Mesothelial cell of epicardium (in vitro differentiated cells): ENCODE measurements at regions not wholly inside any gene's neighbourhood (a gene's known extent, or its start where the extent isn't known, plus 50 kb on each side); places are given as distances from the start of the nearest gene placed in this dataset.

ENCODE experiments used
- DNase-seq, 2 experiments: peaks; one replicate each; pipeline ENCODE4 v3.0.0; 2021; ENCODE audit warnings: low spot score in 2 of 2; ENCODE audit not compliant: unreplicated experiment in 2 of 2
- H3K27ac Mint-ChIP-seq: 2 replicates; pipeline ENCODE4 v1.8.0; 2021; ENCODE audit warnings: mixed read lengths
- H3K27me3 Mint-ChIP-seq: 2 replicates; pipeline ENCODE4 v1.8.0; 2021; ENCODE audit warnings: low read depth, mixed read lengths
- H3K36me3 Mint-ChIP-seq: 2 replicates; pipeline ENCODE4 v1.8.0; 2021; ENCODE audit warnings: mixed read lengths
- H3K4me1 Mint-ChIP-seq: 2 replicates; pipeline ENCODE4 v1.8.0; 2021; ENCODE audit warnings: mixed read lengths
- H3K4me3 Mint-ChIP-seq: 2 replicates; pipeline ENCODE4 v1.8.0; 2021; ENCODE audit warnings: mild to moderate bottlenecking, moderate library complexity, mixed read lengths
- H3K9me3 Mint-ChIP-seq: 2 replicates; pipeline ENCODE4 v1.8.0; 2021; ENCODE audit warnings: mixed read lengths
- TF ChIP-seq, protein P1 (sequence below): fragments of 200-600 bp; sonication (generic); IDR thresholded peaks from one replicate; pipeline ENCODE4 v1.5.0; 2021; ENCODE audit warnings: antibody characterized with exemption; ENCODE audit not compliant: unreplicated experiment

DNA sequence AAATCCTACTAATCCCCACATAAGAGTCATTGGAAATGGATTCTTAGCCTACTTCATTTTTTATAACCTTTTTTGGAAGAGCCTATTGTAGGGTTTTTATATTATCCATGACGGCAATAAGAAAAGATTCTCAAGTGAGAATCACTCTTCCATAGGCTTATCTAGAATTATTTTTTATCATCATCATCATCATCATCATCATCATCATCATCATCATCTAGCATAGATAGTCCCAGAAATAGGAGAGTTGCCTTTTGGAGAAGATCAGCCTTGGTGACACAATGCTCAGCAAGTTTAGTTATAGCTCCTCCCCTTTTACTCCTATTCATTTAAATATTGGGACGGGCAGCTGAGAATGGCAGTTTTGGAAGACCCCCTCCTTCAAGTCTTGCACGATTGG lies 359.1 kb upstream of the SLC35B3 start:
- no peaks in the 10 kb centered on the region for H3K36me3 Mint-ChIP-seq
- no peak for DNase-seq
- no peaks in the 10 kb centered on the region for H3K9me3 Mint-ChIP-seq
- TF ChIP-seq, protein P1, sequence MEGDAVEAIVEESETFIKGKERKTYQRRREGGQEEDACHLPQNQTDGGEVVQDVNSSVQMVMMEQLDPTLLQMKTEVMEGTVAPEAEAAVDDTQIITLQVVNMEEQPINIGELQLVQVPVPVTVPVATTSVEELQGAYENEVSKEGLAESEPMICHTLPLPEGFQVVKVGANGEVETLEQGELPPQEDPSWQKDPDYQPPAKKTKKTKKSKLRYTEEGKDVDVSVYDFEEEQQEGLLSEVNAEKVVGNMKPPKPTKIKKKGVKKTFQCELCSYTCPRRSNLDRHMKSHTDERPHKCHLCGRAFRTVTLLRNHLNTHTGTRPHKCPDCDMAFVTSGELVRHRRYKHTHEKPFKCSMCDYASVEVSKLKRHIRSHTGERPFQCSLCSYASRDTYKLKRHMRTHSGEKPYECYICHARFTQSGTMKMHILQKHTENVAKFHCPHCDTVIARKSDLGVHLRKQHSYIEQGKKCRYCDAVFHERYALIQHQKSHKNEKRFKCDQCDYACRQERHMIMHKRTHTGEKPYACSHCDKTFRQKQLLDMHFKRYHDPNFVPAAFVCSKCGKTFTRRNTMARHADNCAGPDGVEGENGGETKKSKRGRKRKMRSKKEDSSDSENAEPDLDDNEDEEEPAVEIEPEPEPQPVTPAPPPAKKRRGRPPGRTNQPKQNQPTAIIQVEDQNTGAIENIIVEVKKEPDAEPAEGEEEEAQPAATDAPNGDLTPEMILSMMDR = no peak
- H3K27me3 Mint-ChIP-seq = no peaks in the 10 kb centered on the region
- no peak overlapping the region for H3K27ac Mint-ChIP-seq
- H3K4me1 Mint-ChIP-seq = no peaks in the 10 kb centered on the region
- no peak overlapping the region for H3K4me3 Mint-ChIP-seq

DNA sequence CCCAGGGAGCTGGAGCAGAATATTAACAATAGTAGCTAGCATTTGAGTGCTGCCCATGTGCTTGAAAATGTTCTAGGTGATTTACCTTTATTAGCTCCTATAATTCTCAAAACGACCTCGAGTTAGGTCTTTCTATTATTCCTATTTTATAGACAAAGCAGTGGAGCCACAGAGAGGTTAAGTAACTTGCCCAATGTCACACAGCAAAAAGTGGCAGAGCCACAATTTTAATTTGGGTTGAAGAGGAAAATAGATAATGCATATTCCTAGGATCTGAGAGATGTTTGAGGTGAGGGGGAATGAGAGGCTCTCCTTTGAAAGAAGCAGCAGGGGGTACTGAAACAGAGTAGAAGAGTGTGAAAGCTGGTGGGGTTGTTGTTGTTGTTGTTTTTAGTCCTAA lies 354.5 kb upstream of the SLC35B3 start:
- TF ChIP-seq, protein P1 = no peak
- no peak for DNase-seq
- no peaks in the 10 kb centered on the region for H3K36me3 Mint-ChIP-seq
- no peak overlapping the region for H3K27ac Mint-ChIP-seq
- no peaks in the 10 kb centered on the region for H3K27me3 Mint-ChIP-seq
- H3K4me3 Mint-ChIP-seq = no peak overlapping the region
- no peaks in the 10 kb centered on the region for H3K9me3 Mint-ChIP-seq
- H3K4me1 Mint-ChIP-seq = peaks cover 8% of the 10 kb centered on the region

DNA sequence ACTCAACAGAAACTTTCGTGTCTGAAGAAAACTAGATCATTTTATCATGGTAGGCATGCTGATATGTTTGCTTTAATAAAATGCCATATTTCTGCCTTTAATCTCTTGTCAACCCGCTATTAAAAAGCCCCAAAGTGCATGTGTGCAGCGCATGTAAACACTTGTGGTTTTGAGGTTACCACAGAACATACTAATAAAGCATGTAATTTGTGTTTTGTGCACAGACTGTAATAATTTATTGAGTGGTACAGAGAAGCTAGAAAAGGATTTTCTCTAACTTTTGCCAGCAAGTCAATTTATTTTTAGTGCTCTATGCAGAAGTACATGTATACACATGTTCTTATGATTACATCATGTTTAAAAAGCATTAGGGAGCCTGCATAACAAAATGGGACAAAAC lies 349.9 kb upstream of the SLC35B3 start:
- TF ChIP-seq, protein P1 = no peak
- DNase-seq = no peak
- H3K27me3 Mint-ChIP-seq = no peaks in the 10 kb centered on the region
- H3K4me3 Mint-ChIP-seq = no peak overlapping the region
- peaks cover 11% of the 10 kb centered on the region for H3K4me1 Mint-ChIP-seq
- H3K27ac Mint-ChIP-seq = no peak overlapping the region
- H3K9me3 Mint-ChIP-seq = no peaks in the 10 kb centered on the region
- H3K36me3 Mint-ChIP-seq = no peaks in the 10 kb centered on the region

DNA sequence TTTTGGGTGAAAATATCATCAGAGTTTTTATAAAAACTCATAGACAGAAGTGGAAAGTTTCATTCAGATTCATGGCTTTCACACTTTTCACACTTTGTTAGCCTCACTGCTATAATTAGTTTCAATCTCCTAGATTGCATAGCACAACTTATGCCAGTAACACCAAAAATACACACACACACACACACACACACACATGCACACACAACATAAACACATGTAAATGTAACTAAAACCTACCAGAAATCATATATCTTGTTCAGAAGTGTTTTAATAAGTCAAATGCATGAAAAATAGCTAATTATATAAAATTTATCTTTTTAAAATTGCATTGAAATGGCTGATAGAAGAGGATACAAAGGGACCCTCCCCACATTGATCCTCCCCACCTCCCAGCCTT lies 347.8 kb upstream of the SLC35B3 start:
- Mint-ChIP-seq H3K4me3 (no peak overlapping the region), H3K36me3 (no peaks in the 10 kb centered on the region), H3K27me3 (no peaks in the 10 kb centered on the region), H3K4me1 (peaks cover 11% of the 10 kb centered on the region), H3K27ac (no peak overlapping the region), H3K9me3 (no peaks in the 10 kb centered on the region)
- DNase-seq = no peak
- TF ChIP-seq, protein P1 = no peak

DNA sequence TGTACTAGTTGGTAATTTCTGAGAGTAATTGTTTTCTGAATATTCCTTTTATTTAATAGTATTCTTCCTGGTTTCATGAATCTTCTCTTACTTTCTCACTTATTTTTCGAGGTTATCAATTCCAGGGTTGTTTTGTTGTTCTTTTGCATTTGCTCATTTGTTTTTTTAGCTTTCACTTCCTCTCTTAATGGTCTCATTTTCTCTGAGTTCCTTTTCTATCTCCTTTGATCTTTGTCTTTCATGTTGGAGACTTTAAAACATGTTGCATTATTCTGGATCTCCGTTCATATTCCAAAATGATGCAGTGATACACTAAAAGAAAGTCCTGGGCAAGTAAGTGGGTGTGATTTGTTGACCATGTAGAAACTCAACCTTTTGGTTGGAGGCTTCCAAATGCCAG lies 345.3 kb upstream of the SLC35B3 start:
- no peak overlapping the region for H3K27ac Mint-ChIP-seq
- no peak for DNase-seq
- no peaks in the 10 kb centered on the region for H3K27me3 Mint-ChIP-seq
- TF ChIP-seq, protein P1 = no peak
- H3K4me3 Mint-ChIP-seq = no peak overlapping the region
- peaks cover 4% of the 10 kb centered on the region for H3K9me3 Mint-ChIP-seq
- H3K4me1 Mint-ChIP-seq = peaks cover 11% of the 10 kb centered on the region
- no peaks in the 10 kb centered on the region for H3K36me3 Mint-ChIP-seq

DNA sequence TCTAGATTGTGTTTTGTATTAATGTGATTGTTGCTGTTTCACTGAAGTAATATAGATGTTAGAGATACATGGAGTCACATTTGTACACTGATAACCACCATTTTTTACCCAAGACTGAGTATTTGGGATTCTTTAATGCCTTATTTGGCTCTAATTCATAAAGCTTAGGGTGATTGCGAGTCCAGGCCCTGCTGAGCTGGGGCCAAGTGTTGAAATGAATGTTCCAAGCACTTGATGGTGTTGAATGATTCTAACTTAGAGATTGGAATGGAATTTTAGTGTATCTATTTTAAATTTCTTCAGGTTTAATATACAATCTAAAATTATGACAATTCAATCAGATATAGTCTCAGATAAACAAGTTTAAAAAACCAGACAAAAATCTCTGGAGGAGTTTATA lies 329.4 kb upstream of the SLC35B3 start:
- Mint-ChIP-seq H3K36me3 (peaks cover 2% of the 10 kb centered on the region), H3K4me1 (no peaks in the 10 kb centered on the region), H3K27me3 (no peaks in the 10 kb centered on the region), H3K4me3 (no peak overlapping the region), H3K27ac (no peak overlapping the region), H3K9me3 (peaks cover 19% of the 10 kb centered on the region)
- TF ChIP-seq, protein P1 = no peak
- DNase-seq = no peak
